Inflammatory macrophage (primary cell): ENCODE measurements at regions not wholly inside any gene's neighbourhood (a gene's known extent, or its start where the extent isn't known, plus 50 kb on each side); places are given as distances from the start of the nearest gene placed in this dataset.

Experiments
- DNase-seq, 2 donors: peaks; one replicate each; pipeline ENCODE4 v3.0.0-alpha.2; 2020 to 2022

GRCh38 chr1:96660051-96660450 lies 61.5 kb upstream of the PTBP2 start:
- DNase-seq, result no peak

- no peak for DNase-seq
Measured at GRCh38 chr1:96660503-96660902, 61.1 kb upstream of the PTBP2 start.
